ENCODE measurements at regions not wholly inside any gene's neighbourhood (a gene's known extent, or its start where the extent isn't known, plus 50 kb on each side); places are given as distances from the start of the nearest gene placed in this dataset.

- peak; percentile 55 for TF ChIP-seq ZBTB11 (tag by site-specific recombination; conservative IDR thresholded peaks at IDR 0.05; ENCODE audit: low read depth)
These were observed 308.1 kb upstream of the B3GAT1 start (continued) for GRCh38 chr11:134719940-134720690.

GRCh38 chr11:134719397-134719796 lies 307.4 kb upstream of the B3GAT1 start:
- Histone ChIP-seq H3K27ac (ENCODE audit: extremely low read depth, low read depth, low read length) (no peak overlapping the region), H3K36me3 (ENCODE audit: control insufficient read depth in 2 of 2, insufficient read depth in 1 of 2, low read length in 2 of 2) (no peaks in the 10 kb centered on the region), H3K9me3 (ENCODE audit: control insufficient read depth, insufficient read depth, low read depth, low read length) (no peaks in the 10 kb centered on the region), H3K4me1 (ENCODE audit: control insufficient read depth, insufficient read depth, low read length) (no peaks in the 10 kb centered on the region), H3K4me3 (ENCODE audit: low read depth, low read length) (no peak overlapping the region)
- ChIA-PET POLR2A (no interaction called here), CTCF (interaction anchor here (0.6 to 0.7 kb wide), 2 partner anchors 87 to 246 kb away, joined by 3 read pairs; no protein-coding TSS in a partner anchor)
- TF ChIP-seq OSR2 (tag by site-specific recombination; IDR thresholded peaks at IDR 0.05) = no peak

- Histone ChIP-seq H3K4me1 (ENCODE audit: control insufficient read depth, insufficient read depth, low read length) (peaks cover 2% of the 10 kb centered on the region; the same call in 1 of the 2 replicates), H3K9me3 (ENCODE audit: control insufficient read depth, insufficient read depth, low read depth, low read length) (no peaks in the 10 kb centered on the region), H3K27ac (ENCODE audit: extremely low read depth, low read depth, low read length) (no peak overlapping the region), H3K36me3 (ENCODE audit: control insufficient read depth in 2 of 2, insufficient read depth in 1 of 2, low read length in 2 of 2) (no peaks in the 10 kb centered on the region), H3K4me3 (ENCODE audit: low read depth, low read length) (no peak overlapping the region)
- ChIA-PET POLR2A (no interaction called here), CTCF (interaction anchor here (0.6 kb wide), 1 partner anchor 95 kb away, joined by 4 read pairs; no protein-coding TSS in a partner anchor)
- no peak for TF ChIP-seq ZNF114 (tag by site-specific recombination; IDR thresholded peaks at IDR 0.05)
- no peak for TF ChIP-seq ZBTB48 (tag by site-specific recombination; IDR thresholded peaks at IDR 0.05)
These were observed 304.5 kb upstream of the B3GAT1 start for GRCh38 chr11:134716582-134716981.

GRCh38 chr11:134714021-134714656 lies 302.1 kb upstream of the B3GAT1 start:
- TF ChIP-seq ZNF518A (tag by site-specific recombination; conservative IDR thresholded peaks at IDR 0.05; ENCODE audit: low read depth) = no peak
- 0 out of 2 replicates have a peak, but pooled peaks have one; percentile 29 for TF ChIP-seq TRIM28 (IDR thresholded peaks at IDR 0.05; ENCODE audit: borderline replicate concordance, low read length)
- Histone ChIP-seq H3K27ac (ENCODE audit: extremely low read depth, low read depth, low read length) (no peak overlapping the region), H3K4me1 (ENCODE audit: control insufficient read depth, insufficient read depth, low read length) (peaks cover 2% of the 10 kb centered on the region; the same call in 1 of the 2 replicates), H3K9me3 (ENCODE audit: control insufficient read depth, insufficient read depth, low read depth, low read length) (no peaks in the 10 kb centered on the region), H3K4me3 (ENCODE audit: low read depth, low read length) (no peak overlapping the region), H3K36me3 (ENCODE audit: control insufficient read depth in 2 of 2, insufficient read depth in 1 of 2, low read length in 2 of 2) (no peaks in the 10 kb centered on the region)
- CTCF ChIA-PET = interaction anchor here (0.6 to 1.2 kb wide), 2 partner anchors 13 kb away, joined by 3 to 6 read pairs; no protein-coding TSS in a partner anchor
- POLR2A ChIA-PET = no interaction called here

Measured in HEK293 (cell line).